NT2/D1 (cell line): ENCODE measurements at regions not wholly inside any gene's neighbourhood (a gene's known extent, or its start where the extent isn't known, plus 50 kb on each side); places are given as distances from the start of the nearest gene placed in this dataset.

Experiments
- YY1 ChIP-seq: IDR thresholded peaks from 2 replicates; pipeline ENCODE4 v1.6.1; 2011; ENCODE audit not compliant: insufficient read length, insufficient read depth
- ZNF274 ChIP-seq: IDR thresholded peaks from 2 replicates; pipeline ENCODE4 v1.6.1; 2011; ENCODE audit warnings: mild to moderate bottlenecking, low read depth, low read length

- no peak for TF ChIP-seq YY1
- no peak for TF ChIP-seq ZNF274
Observed at GRCh38 chr1:201766131-201766866, 62.7 kb upstream of the IPO9 start.
